IMR-90 (cell line): ENCODE measurements at regions not wholly inside any gene's neighbourhood (a gene's known extent, or its start where the extent isn't known, plus 50 kb on each side); places are given as distances from the start of the nearest gene placed in this dataset.

Source experiments
- ATAC-seq: fragments of 200-7000 bp; cut with Tn5 transposase; 2 replicates; pipeline ENCODE4 v1.9.1; 2020; ENCODE audit warnings: low read depth, mild to moderate bottlenecking, moderate library complexity
- BruUV-seq: library from RNA; stranded (reverse); fragments of 400-500 nt; replicated peaks from 2 replicates; lab custom pipeline; 2021; lab: Mats Ljungman, UMichigan
- CTCF ChIA-PET: fragments of 300-600 bp; formaldehyde crosslinking; extraction: SDS; loops from one replicate; lab custom pipeline; 2021; ENCODE audit warnings: antibody characterized with exemption; lab: Yijun Ruan, JAX
- POLR2A ChIA-PET: fragments of 300-600 bp; sonication (Branson Sonifier 250); formaldehyde crosslinking; loops from one replicate; lab custom pipeline; 2022; ENCODE audit warnings: antibody characterized with exemption; ENCODE audit not compliant: unreplicated experiment; lab: Charles Lee
- DNase-seq: peaks from one replicate; pipeline ENCODE4 v3.0.0; 2013
- H2AFZ ChIP-seq: replicated peaks from 2 replicates; pipeline ENCODE3; 2013; ENCODE audit warnings: low read length, mild to moderate bottlenecking; ENCODE audit not compliant: poor library complexity
- H2AK5ac ChIP-seq: 2 replicates; pipeline ENCODE4 v1.6.1; 2013; ENCODE audit warnings: low read depth, low read length, inconsistent platforms
- H2AK9ac ChIP-seq: replicated peaks from 2 replicates; pipeline ENCODE3; 2013; ENCODE audit warnings: mild to moderate bottlenecking, low read depth, low read length, moderate library complexity; ENCODE audit not compliant: poor library complexity
- H2BK120ac ChIP-seq: 2 replicates; pipeline ENCODE4 v1.6.1; 2013; ENCODE audit warnings: low read depth, low read length, inconsistent platforms
- H2BK15ac ChIP-seq: 3 replicates; pipeline ENCODE4 v1.6.1; 2013; ENCODE audit warnings: low read depth, low read length, inconsistent platforms
- H2BK20ac ChIP-seq: 2 replicates; pipeline ENCODE4 v1.6.1; 2013; ENCODE audit warnings: low read depth, mild to moderate bottlenecking, inconsistent platforms, low read length, moderate library complexity
- H2BK5ac ChIP-seq: 2 replicates; pipeline ENCODE4 v1.6.1; 2013; ENCODE audit warnings: mild to moderate bottlenecking, low read depth, low read length, inconsistent platforms; ENCODE audit not compliant: poor library complexity, severe bottlenecking
- H3K14ac ChIP-seq: replicated peaks from 2 replicates; pipeline ENCODE4 v1.6.1; 2013; ENCODE audit warnings: low read depth, low read length, inconsistent platforms
- H3K18ac ChIP-seq: 2 replicates; pipeline ENCODE4 v1.6.1; 2013; ENCODE audit warnings: low read depth, low read length, control low read depth
- H3K23ac ChIP-seq: 2 replicates; pipeline ENCODE4 v1.6.1; 2013; ENCODE audit warnings: low read depth, low read length, inconsistent platforms
- H3K27ac ChIP-seq: 2 replicates; pipeline ENCODE4 v1.5.1; 2013; ENCODE audit warnings: mild to moderate bottlenecking, control low read depth, low read length; ENCODE audit not compliant: insufficient read depth
- H3K27me3 ChIP-seq: 2 replicates; pipeline ENCODE4 v1.6.1; 2013; ENCODE audit warnings: low read length; ENCODE audit not compliant: control insufficient read depth, insufficient read depth
- H3K36me3 ChIP-seq: 2 replicates; pipeline ENCODE4 v1.6.1; 2013; ENCODE audit warnings: low read length, mixed read lengths; ENCODE audit not compliant: control insufficient read depth, insufficient read depth
- H3K4ac ChIP-seq: 2 replicates; pipeline ENCODE4 v1.6.1; 2013; ENCODE audit warnings: low read depth, low read length, inconsistent platforms
- H3K4me1 ChIP-seq: 2 replicates; pipeline ENCODE4 v1.6.1; 2013; ENCODE audit warnings: low read length, mixed read lengths; ENCODE audit not compliant: control insufficient read depth, insufficient read depth
- H3K4me2 ChIP-seq: 2 replicates; pipeline ENCODE4 v1.6.1; 2013; ENCODE audit warnings: low read depth, mild to moderate bottlenecking, control low read depth, low read length, moderate library complexity
- H3K4me3 ChIP-seq: 2 replicates; pipeline ENCODE4 v1.5.1; 2013; ENCODE audit warnings: low read depth, mild to moderate bottlenecking, control low read depth, low read length, moderate library complexity; ENCODE audit not compliant: insufficient read depth
- H3K56ac ChIP-seq: 2 replicates; pipeline ENCODE4 v1.6.1; 2013; ENCODE audit warnings: low read length, inconsistent platforms; ENCODE audit not compliant: insufficient read depth; ENCODE audit errors: extremely low read depth
- H3K79me1 ChIP-seq, 2 experiments: 2 replicates each; pipeline ENCODE4 v1.6.1; 2013; ENCODE audit warnings: low read length in 2 of 2, inconsistent platforms in 1 of 2, low read depth in 1 of 2
- H3K9ac ChIP-seq: 2 replicates; pipeline ENCODE4 v1.6.1; 2013; ENCODE audit warnings: low read depth, low read length, control low read depth
- H3K9me1 ChIP-seq: 2 replicates; pipeline ENCODE4 v1.6.1; 2013; ENCODE audit warnings: low read length, inconsistent platforms; ENCODE audit not compliant: insufficient read depth
- H3K9me3 ChIP-seq: 2 replicates; pipeline ENCODE4 v1.6.1; 2013; ENCODE audit warnings: low read length; ENCODE audit not compliant: control insufficient read depth, insufficient read depth
- H4K20me1 ChIP-seq: 2 replicates; pipeline ENCODE4 v1.6.1; 2013; ENCODE audit warnings: low read length, inconsistent platforms; ENCODE audit not compliant: insufficient read depth
- H4K5ac ChIP-seq: 2 replicates; pipeline ENCODE4 v1.6.1; 2013; ENCODE audit warnings: mild to moderate bottlenecking, low read depth, low read length, control low read depth
- H4K8ac ChIP-seq, 2 experiments: 2 replicates each; pipeline ENCODE4 v1.6.1; 2013; ENCODE audit warnings: low read depth in 2 of 2, low read length in 2 of 2, control low read depth in 1 of 2, inconsistent platforms in 1 of 2
- H4K91ac ChIP-seq: 2 replicates; pipeline ENCODE4 v1.6.1; 2013; ENCODE audit warnings: low read depth, low read length, inconsistent platforms; ENCODE audit not compliant: insufficient read depth
- CEBPB ChIP-seq: IDR thresholded peaks from 2 replicates; pipeline ENCODE4 v1.6.1; 2012; ENCODE audit warnings: low read depth, low read length, improper control_type of control experiment
- CHD1 ChIP-seq: IDR thresholded peaks from 2 replicates; pipeline ENCODE4 v1.6.1; 2012; ENCODE audit warnings: low read depth, low read length, improper control_type of control experiment
- FOS ChIP-seq: fragments of 150-350 bp; IDR thresholded peaks from 2 replicates; pipeline ENCODE4 v1.6.1; 2016; ENCODE audit warnings: low read depth, low read length
- MAFK ChIP-seq: IDR thresholded peaks from 2 replicates; pipeline ENCODE4 v1.6.1; 2012; ENCODE audit warnings: low read depth, low read length, improper control_type of control experiment
- MAZ ChIP-seq: IDR thresholded peaks from 2 replicates; pipeline ENCODE4 v1.6.1; 2012; ENCODE audit warnings: low read depth, mild to moderate bottlenecking, low read length, improper control_type of control experiment, moderate library complexity, borderline replicate concordance
- POLR2A ChIP-seq: IDR thresholded peaks from 2 replicates; pipeline ENCODE4 v1.6.1; 2012; ENCODE audit warnings: mild to moderate bottlenecking, low read depth, low read length
- RAD21 ChIP-seq: IDR thresholded peaks from 2 replicates; pipeline ENCODE4 v1.6.1; 2012; ENCODE audit warnings: low read length, improper control_type of control experiment
- RCOR1 ChIP-seq: IDR thresholded peaks from 2 replicates; pipeline ENCODE4 v1.6.1; 2012; ENCODE audit warnings: mild to moderate bottlenecking, low read length, improper control_type of control experiment; ENCODE audit not compliant: insufficient replicate concordance
- RFX5 ChIP-seq: IDR thresholded peaks from 2 replicates; pipeline ENCODE4 v1.8.0; 2012; ENCODE audit warnings: low read depth, mild to moderate bottlenecking, low read length, moderate library complexity
- WGBS, 2 experiments: methylation state at CpG; one replicate each; pipeline versions ENCODE4 v1.1.5 to v1.1.7; 2013; ENCODE audit warnings: missing lambda C conversion rate in 2 of 2; ENCODE audit not compliant: insufficient read length in 1 of 2; ENCODE audit errors: extremely low coverage in 2 of 2; 5-methylcytosine and 5-hydroxymethylcytosine counted together
- dilution Hi-C: fragments of 300-500 bp; cut with HindIII; formaldehyde crosslinking; loops from one replicate; pipeline ENCODE4 v1.14.3; 2018; ENCODE audit warnings: low sequenced_read_pairs; ENCODE audit not compliant: unreplicated experiment
- in situ Hi-C: fragments of 300-500 bp; cut with MboI; formaldehyde crosslinking; loops from 3 replicates; pipeline ENCODE4 v1.14.3; 2019; ENCODE audit warnings: low sequenced_read_pairs, inconsistent platforms, mixed read lengths
- intact Hi-C: fragments of 100-400 bp; cut with micrococcal nuclease; formaldehyde crosslinking; loops from 2 replicates; pipeline ENCODE4 v1.10.0; 2022
- TF ChIP-seq, protein P1 (sequence below): fragments of 150-350 bp; IDR thresholded peaks from 2 replicates; pipeline ENCODE4 v1.6.1; 2016; ENCODE audit warnings: low read depth, mild to moderate bottlenecking, low read length, moderate library complexity, borderline replicate concordance
- TF ChIP-seq, protein P2 (sequence below): conservative IDR thresholded peaks from 2 replicates; pipeline ENCODE4 v1.5.1; 2012; ENCODE audit warnings: mild to moderate bottlenecking, low read depth, low read length, improper control_type of control experiment

DNA sequence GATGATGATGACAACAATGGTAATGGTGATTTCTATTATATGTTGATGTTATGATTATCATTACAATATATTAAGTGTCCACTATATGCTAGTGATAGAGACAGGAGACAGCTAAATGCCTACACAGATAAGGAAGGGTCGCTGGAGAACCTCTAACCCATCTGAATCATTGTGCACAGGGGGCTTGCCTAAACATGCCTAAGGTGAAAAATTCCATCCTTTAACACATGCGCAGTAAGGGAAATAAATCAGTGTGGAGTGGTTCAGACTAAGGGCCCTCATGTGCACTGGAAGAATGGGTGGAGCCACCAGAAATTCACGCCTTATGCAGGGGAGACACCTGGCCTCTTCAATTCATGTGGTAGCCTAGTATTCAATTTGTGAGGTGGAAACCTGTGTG, 120.4 kb downstream of the TPBG start:
- Histone ChIP-seq H3K4ac (no peak overlapping the region), H2BK20ac (no peak overlapping the region), H3K56ac (no peak overlapping the region), H2BK120ac (no peak overlapping the region), H2BK5ac (no peak overlapping the region), H3K23ac (no peak overlapping the region), H3K9ac (no peak overlapping the region), H3K36me3 (no peaks in the 10 kb centered on the region), H3K9me1 (no peaks in the 10 kb centered on the region), H3K4me3 (no peak overlapping the region), H2AFZ (no peak overlapping the region), H3K27ac (no peak overlapping the region), H3K14ac (no peak overlapping the region), H3K4me2 (no peak overlapping the region), H4K8ac (no peak overlapping the region), H3K18ac (no peak overlapping the region), H3K4me1 (no peaks in the 10 kb centered on the region), H4K5ac (no peak overlapping the region), H2AK9ac (no peak overlapping the region), H2AK5ac (no peak overlapping the region), H3K9me3 (peaks cover 10% of the 10 kb centered on the region), H2BK15ac (no peak overlapping the region), H4K20me1 (no peaks in the 10 kb centered on the region), H3K79me1 (no peaks in the 10 kb centered on the region), H4K91ac (no peak overlapping the region), H3K27me3 (no peaks in the 10 kb centered on the region; the same call in none of the 2 replicates)
- intact Hi-C loops (no loop called here), in situ Hi-C loops (no loop called here), dilution Hi-C loops (no loop called here)
- ChIA-PET CTCF (interaction anchor here (0.9 kb wide), 1 partner anchor 45 kb away, joined by 3 read pairs; no protein-coding TSS in a partner anchor), POLR2A (no interaction called here)
- DNase-seq (no peak), ATAC-seq (no peak)
- no CpG with 5 or more reads among the region's 3 CpGs for WGBS, 2 experiments
- TF ChIP-seq MAFK (no peak), CEBPB (no peak), CHD1 (no peak), POLR2A (no peak), RAD21 (no peak), FOS (no peak), MAZ (no peak), RFX5 (no peak), RCOR1 (no peak)
- TF ChIP-seq, protein P1, sequence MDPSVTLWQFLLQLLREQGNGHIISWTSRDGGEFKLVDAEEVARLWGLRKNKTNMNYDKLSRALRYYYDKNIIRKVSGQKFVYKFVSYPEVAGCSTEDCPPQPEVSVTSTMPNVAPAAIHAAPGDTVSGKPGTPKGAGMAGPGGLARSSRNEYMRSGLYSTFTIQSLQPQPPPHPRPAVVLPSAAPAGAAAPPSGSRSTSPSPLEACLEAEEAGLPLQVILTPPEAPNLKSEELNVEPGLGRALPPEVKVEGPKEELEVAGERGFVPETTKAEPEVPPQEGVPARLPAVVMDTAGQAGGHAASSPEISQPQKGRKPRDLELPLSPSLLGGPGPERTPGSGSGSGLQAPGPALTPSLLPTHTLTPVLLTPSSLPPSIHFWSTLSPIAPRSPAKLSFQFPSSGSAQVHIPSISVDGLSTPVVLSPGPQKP = no peak
- TF ChIP-seq, protein P2, sequence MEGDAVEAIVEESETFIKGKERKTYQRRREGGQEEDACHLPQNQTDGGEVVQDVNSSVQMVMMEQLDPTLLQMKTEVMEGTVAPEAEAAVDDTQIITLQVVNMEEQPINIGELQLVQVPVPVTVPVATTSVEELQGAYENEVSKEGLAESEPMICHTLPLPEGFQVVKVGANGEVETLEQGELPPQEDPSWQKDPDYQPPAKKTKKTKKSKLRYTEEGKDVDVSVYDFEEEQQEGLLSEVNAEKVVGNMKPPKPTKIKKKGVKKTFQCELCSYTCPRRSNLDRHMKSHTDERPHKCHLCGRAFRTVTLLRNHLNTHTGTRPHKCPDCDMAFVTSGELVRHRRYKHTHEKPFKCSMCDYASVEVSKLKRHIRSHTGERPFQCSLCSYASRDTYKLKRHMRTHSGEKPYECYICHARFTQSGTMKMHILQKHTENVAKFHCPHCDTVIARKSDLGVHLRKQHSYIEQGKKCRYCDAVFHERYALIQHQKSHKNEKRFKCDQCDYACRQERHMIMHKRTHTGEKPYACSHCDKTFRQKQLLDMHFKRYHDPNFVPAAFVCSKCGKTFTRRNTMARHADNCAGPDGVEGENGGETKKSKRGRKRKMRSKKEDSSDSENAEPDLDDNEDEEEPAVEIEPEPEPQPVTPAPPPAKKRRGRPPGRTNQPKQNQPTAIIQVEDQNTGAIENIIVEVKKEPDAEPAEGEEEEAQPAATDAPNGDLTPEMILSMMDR = no peak
- BruUV-seq = no TSS peak
